ENCODE measurements at regions not wholly inside any gene's neighbourhood (a gene's known extent, or its start where the extent isn't known, plus 50 kb on each side); places are given as distances from the start of the nearest gene placed in this dataset.
A peak's percentile ranks its signal among the peaks of the same experiment; 100 is the strongest.

GRCh38 chr5:50953290-50953689 lies 286.9 kb downstream of the PARP8 start:
- intact Hi-C loops (cut with DNase I), result no loop called here
- H3K27me3 ChIP-seq (replicated peaks; ENCODE audit: insufficient read depth), result no peaks in the 10 kb centered on the region
- no peaks in the 10 kb centered on the region for H3K36me3 ChIP-seq
- WGBS, result 96% methylated on average over 1 of the region's 1 CpG
- H3K4me3 ChIP-seq, result no peak overlapping the region
- no peak for DNase-seq (ENCODE audit: low spot score)
- TF ChIP-seq, protein P1, sequence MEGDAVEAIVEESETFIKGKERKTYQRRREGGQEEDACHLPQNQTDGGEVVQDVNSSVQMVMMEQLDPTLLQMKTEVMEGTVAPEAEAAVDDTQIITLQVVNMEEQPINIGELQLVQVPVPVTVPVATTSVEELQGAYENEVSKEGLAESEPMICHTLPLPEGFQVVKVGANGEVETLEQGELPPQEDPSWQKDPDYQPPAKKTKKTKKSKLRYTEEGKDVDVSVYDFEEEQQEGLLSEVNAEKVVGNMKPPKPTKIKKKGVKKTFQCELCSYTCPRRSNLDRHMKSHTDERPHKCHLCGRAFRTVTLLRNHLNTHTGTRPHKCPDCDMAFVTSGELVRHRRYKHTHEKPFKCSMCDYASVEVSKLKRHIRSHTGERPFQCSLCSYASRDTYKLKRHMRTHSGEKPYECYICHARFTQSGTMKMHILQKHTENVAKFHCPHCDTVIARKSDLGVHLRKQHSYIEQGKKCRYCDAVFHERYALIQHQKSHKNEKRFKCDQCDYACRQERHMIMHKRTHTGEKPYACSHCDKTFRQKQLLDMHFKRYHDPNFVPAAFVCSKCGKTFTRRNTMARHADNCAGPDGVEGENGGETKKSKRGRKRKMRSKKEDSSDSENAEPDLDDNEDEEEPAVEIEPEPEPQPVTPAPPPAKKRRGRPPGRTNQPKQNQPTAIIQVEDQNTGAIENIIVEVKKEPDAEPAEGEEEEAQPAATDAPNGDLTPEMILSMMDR (IDR thresholded peaks at IDR 0.05), result no peak
- no peak for TF ChIP-seq POLR2AphosphoS5 (IDR thresholded peaks at IDR 0.05)
- no peak for TF ChIP-seq POLR2A (IDR thresholded peaks at IDR 0.05)
- no peaks in the 10 kb centered on the region for H3K4me1 ChIP-seq (replicated peaks)
- no peaks in the 10 kb centered on the region for H3K9me3 ChIP-seq
- no peak overlapping the region for H3K27ac ChIP-seq

DNA sequence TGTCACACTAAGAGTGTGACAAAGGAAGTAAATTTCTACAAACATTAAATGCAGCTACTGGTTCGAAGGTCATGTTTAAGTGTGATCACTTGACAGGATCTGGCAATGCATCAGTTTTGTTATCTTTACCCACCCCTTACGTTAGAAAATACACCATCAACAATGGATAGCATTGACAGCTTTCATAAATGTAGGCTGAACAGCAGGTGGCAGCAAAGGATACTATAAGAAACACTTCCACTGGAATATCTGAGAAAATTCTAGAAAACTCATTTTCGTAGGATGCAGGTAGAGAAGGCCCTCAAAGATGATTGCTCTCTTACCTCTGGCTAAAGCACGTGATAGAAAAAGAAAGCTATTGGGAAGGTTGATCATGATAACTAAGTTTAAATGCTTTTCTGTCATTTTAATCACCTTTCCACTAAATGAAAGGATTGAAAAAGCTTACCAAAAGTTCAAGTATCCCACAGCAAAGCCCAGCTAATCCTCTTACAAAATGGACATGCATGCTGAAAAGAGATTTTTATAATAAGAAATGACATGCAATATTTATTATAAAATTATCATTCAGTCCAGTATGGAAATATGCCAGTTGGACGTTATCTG lies 292.5 kb downstream of the PARP8 start:
- Histone ChIP-seq H3K9me3 (no peaks in the 10 kb centered on the region), H3K4me3 (no peak overlapping the region), H3K36me3 (no peaks in the 10 kb centered on the region), H3K4me1 (replicated peaks) (no peaks in the 10 kb centered on the region), H3K27ac (no peak overlapping the region), H3K27me3 (replicated peaks; ENCODE audit: insufficient read depth) (no peaks in the 10 kb centered on the region)
- TF ChIP-seq, protein P1 (IDR thresholded peaks at IDR 0.05), result peak in 3 of 4 experiments; percentile 59 to 71 (median 65)
- peak; percentile 41 for TF ChIP-seq POLR2AphosphoS5 (IDR thresholded peaks at IDR 0.05)
- TF ChIP-seq POLR2A (IDR thresholded peaks at IDR 0.05), result no peak
- 37% methylated on average over 5 of the region's 5 CpGs for WGBS
- intact Hi-C loops (cut with DNase I), result loop anchor here (5.0 kb wide), 1 partner anchor 1958 kb away; no protein-coding TSS in a partner anchor
- DNase-seq (ENCODE audit: low spot score), result peak; percentile 7

DNA sequence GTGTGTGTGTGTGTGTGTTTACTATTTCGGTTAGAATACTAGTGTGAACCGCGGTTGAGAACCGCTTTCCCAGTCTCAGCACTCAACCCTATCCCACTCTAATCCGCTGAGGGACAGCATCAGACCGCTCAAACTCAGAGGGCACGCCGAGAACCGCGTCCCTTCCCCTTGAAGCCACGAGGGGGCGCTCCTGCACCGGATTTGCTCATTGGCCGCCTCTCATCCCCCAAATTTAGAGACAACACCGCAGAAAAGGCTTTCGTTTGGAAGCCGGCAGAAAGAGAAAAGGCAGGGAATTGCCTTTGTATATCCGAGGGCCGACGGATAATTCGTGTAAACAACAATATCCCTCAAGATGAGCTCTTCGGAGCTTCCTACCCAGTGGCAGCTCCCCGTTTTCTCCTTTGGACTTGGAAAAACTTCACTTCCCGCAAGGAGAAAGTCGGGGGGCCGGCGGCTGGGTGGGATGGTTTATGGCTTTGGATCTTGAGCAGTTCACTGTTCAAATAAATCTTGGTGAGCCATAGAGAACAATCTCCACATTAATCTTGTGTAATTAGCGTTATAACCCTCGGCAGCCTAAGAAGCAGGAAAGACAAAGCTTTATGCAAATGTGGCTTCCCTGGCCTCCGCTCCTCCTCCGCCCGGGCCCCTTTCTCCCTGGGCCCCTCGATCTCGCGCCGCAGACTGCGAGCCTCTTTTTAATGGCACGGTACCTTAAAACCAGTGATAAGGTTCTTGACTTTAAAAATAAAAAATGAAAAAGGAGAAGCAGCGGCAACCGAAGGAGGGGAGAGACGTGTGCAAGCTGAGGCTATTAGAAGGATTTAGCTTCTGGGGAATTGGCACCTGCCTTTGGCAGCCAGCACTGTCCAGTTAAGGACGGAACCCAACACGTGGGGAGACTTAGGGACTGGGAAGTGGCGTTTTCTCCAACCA lies 296.8 kb downstream of the PARP8 start:
- H3K27ac ChIP-seq, result peak overlapping the region; percentile 77 to 83

GRCh38 chr5:50963971-50964745 lies 297.7 kb downstream of the PARP8 start:
- intact Hi-C loops (cut with DNase I), result loop anchor here (5.0 to 10.0 kb wide), 5 partner anchors 721 to 1831 kb away; no protein-coding TSS in a partner anchor
- H3K4me3 ChIP-seq, result peak overlapping the region; percentile 38 to 40
- H3K36me3 ChIP-seq, result no peaks in the 10 kb centered on the region
- H3K4me1 ChIP-seq (replicated peaks), result no peaks in the 10 kb centered on the region
- no peaks in the 10 kb centered on the region for H3K9me3 ChIP-seq
- H3K27ac ChIP-seq, result peak overlapping the region; percentile 77 to 83
- TF ChIP-seq POLR2A (IDR thresholded peaks at IDR 0.05) (no peak), POLR2AphosphoS5 (IDR thresholded peaks at IDR 0.05) (no peak)
- TF ChIP-seq, protein P1 (IDR thresholded peaks at IDR 0.05), result no peak
- no peak for DNase-seq (ENCODE audit: low spot score)
- peaks cover under 1% of the 10 kb centered on the region for H3K27me3 ChIP-seq (replicated peaks; ENCODE audit: insufficient read depth)
- 22% methylated on average over 33 of the region's 33 CpGs for WGBS

More for the DNA sequence above, 296.8 kb downstream of the PARP8 start:
- peak; percentile 63 for DNase-seq (ENCODE audit: low spot score)
- no peaks in the 10 kb centered on the region for H3K36me3 ChIP-seq
- H3K4me3 ChIP-seq, result peak overlapping the region; percentile 38 to 40
- no peaks in the 10 kb centered on the region for H3K27me3 ChIP-seq (replicated peaks; ENCODE audit: insufficient read depth)
- intact Hi-C loops (cut with DNase I), result loop anchor here (5.0 to 10.0 kb wide), 5 partner anchors 722 to 1832 kb away; no protein-coding TSS in a partner anchor
- H3K9me3 ChIP-seq, result no peaks in the 10 kb centered on the region
- WGBS, result under 1% methylated on average over 44 of the region's 44 CpGs
- TF ChIP-seq POLR2A (IDR thresholded peaks at IDR 0.05) (no peak), POLR2AphosphoS5 (IDR thresholded peaks at IDR 0.05) (peak; percentile 62)
- TF ChIP-seq, protein P1 (IDR thresholded peaks at IDR 0.05), result peak; percentile 86 to 94 (median 90)
- H3K4me1 ChIP-seq (replicated peaks), result no peaks in the 10 kb centered on the region
